Esophagus squamous epithelium (tissue), 5 donors: ENCODE measurements at regions not wholly inside any gene's neighbourhood (a gene's known extent, or its start where the extent isn't known, plus 50 kb on each side); places are given as distances from the start of the nearest gene placed in this dataset.
"Not testable (repeated sequence)": the region's sequence is repeated elsewhere in the genome, so short reads cannot be mapped to it uniquely, and the experiment has no call there.

Experiments used
- DNase-seq: peaks from one replicate; lab custom pipeline; 2025; lab: John Stamatoyannopoulos, UW
- H3K27ac ChIP-seq, 4 donors: fragments of 200-600 bp; sonication (generic); one replicate each; pipeline ENCODE4 v1.5.1; 2016 to 2019; ENCODE audit warnings: mild to moderate bottlenecking in 1 of 4
- H3K27me3 ChIP-seq, 4 donors: fragments of 200-600 bp; sonication (generic); 1 replicate in 3 of 4; 2 replicates in 1 of 4; pipeline versions ENCODE4 v1.5.1 to v1.6.0; 2017 to 2021; ENCODE audit warnings: antibody characterized with exemption in 1 of 4
- H3K36me3 ChIP-seq, 3 donors: fragments of 200-600 bp; sonication (generic); one replicate each; pipeline ENCODE4 v1.5.1; 2016 to 2019
- H3K4me1 ChIP-seq, 3 donors: fragments of 200-600 bp; sonication (generic); one replicate each; pipeline ENCODE4 v1.5.1; 2017 to 2019
- H3K4me3 ChIP-seq, 4 donors: fragments of 200-600 bp; sonication (generic); 1 replicate in 3 of 4; 2 replicates in 1 of 4; pipeline ENCODE4 v1.5.1; 2016 to 2019; ENCODE audit warnings: mild to moderate bottlenecking in 2 of 4, moderate library complexity in 1 of 4
- H3K9me3 ChIP-seq, 3 donors: fragments of 200-600 bp; sonication (generic); one replicate each; pipeline ENCODE4 v1.5.1; 2016 to 2019
- POLR2A ChIP-seq, 4 donors: fragments of 450-650 bp; IDR thresholded peaks; one replicate each; pipeline ENCODE4 v1.6.1; 2017; ENCODE audit warnings: antibody characterized with exemption in 4 of 4, mild to moderate bottlenecking in 4 of 4, moderate library complexity in 3 of 4
- WGBS, 2 donors: methylation state at CpG; one replicate each; pipeline ENCODE4 v1.1.5; 2018; 5-methylcytosine and 5-hydroxymethylcytosine counted together
- intact Hi-C: fragments of 100-400 bp; cut with DNase I; formaldehyde crosslinking; loops from one replicate; pipeline ENCODE4 v1.15.0; 2022
- TF ChIP-seq, protein P1 (sequence below), 6 experiments: fragments of 450-650 bp in 4 of 6; fragments of 200-600 bp in 2 of 6; sonication (generic) in 2 of 6; IDR thresholded peaks; one replicate each; pipeline ENCODE4 v1.5.1; 2016 to 2019; ENCODE audit warnings: antibody characterized with exemption in 6 of 6, mild to moderate bottlenecking in 4 of 6, moderate library complexity in 4 of 6
- donor health status: DM: yes; HTN: yes; CAD: no.

- no peak overlapping the region for H3K4me3 ChIP-seq
- H3K27me3 ChIP-seq = no peaks in the 10 kb centered on the region
- H3K36me3 ChIP-seq = no peaks in the 10 kb centered on the region
- H3K9me3 ChIP-seq = peaks cover 0 to 23% (median 9%) of the 10 kb centered on the region in 3 donors
- intact Hi-C loops = no loop called here
- 48 to 53% methylated on average over 1 of the region's 1 CpG for WGBS, 2 donors
- no peak for DNase-seq
- TF ChIP-seq, protein P1, sequence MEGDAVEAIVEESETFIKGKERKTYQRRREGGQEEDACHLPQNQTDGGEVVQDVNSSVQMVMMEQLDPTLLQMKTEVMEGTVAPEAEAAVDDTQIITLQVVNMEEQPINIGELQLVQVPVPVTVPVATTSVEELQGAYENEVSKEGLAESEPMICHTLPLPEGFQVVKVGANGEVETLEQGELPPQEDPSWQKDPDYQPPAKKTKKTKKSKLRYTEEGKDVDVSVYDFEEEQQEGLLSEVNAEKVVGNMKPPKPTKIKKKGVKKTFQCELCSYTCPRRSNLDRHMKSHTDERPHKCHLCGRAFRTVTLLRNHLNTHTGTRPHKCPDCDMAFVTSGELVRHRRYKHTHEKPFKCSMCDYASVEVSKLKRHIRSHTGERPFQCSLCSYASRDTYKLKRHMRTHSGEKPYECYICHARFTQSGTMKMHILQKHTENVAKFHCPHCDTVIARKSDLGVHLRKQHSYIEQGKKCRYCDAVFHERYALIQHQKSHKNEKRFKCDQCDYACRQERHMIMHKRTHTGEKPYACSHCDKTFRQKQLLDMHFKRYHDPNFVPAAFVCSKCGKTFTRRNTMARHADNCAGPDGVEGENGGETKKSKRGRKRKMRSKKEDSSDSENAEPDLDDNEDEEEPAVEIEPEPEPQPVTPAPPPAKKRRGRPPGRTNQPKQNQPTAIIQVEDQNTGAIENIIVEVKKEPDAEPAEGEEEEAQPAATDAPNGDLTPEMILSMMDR (IDR thresholded peaks at IDR 0.05) = no peak
- TF ChIP-seq POLR2A (IDR thresholded peaks at IDR 0.05) = no peak
- H3K27ac ChIP-seq = no peak overlapping the region
- no peaks in the 10 kb centered on the region for H3K4me1 ChIP-seq
Measured at GRCh38 chr13:68550330-68550729, 1320.2 kb upstream of the PCDH9 start.

DNA sequence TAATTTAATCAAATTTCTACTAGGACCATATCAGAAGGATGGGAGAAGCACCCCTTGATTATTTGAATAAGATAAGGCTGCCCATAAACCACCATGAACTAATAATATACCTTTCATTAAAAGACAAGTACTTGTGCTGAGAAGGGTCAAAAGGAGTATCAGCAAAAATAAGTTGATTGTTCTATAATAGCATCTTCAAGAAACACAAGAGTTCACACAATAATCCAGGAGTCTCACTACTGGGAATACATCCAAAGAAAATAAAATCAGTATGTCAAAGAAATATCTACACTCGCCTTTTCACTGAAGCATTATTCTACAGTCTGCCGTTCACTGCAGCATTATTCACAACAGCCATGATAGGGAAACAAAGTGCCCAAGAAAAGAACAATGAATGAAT is 1310.1 kb upstream of the PCDH9 start:
- Histone ChIP-seq H3K36me3 (no peaks in the 10 kb centered on the region), H3K27ac (no peak overlapping the region), H3K4me1 (no peaks in the 10 kb centered on the region), H3K27me3 (no peaks in the 10 kb centered on the region), H3K9me3 (no peaks in the 10 kb centered on the region), H3K4me3 (no peak overlapping the region)
- WGBS, 2 donors = 45 to 59% methylated on average over 2 of the region's 2 CpGs
- intact Hi-C loops = no loop called here
- TF ChIP-seq, protein P1 (IDR thresholded peaks at IDR 0.05) = no peak
- no peak for TF ChIP-seq POLR2A (IDR thresholded peaks at IDR 0.05)
- no peak for DNase-seq

DNA sequence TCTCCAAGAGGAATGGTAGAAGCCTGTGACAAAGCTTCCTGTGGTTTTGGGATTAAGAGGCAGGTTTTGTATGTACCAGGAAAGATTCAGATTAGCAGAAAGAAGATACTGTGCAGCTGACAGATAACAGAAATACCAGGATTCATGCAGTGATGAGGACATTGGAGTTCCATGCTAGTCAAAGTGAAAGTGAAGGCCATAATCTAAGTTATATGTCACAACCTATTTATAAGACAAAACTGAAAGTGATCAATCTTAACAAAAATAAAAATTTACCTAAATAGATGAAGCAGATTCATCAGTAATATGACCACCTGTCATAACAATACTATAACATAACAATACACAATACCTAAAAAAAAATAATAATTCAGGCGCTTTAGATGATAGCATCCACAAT is 1305.2 kb upstream of the PCDH9 start:
- Histone ChIP-seq H3K9me3 (no peaks in the 10 kb centered on the region), H3K27me3 (no peaks in the 10 kb centered on the region), H3K4me1 (no peaks in the 10 kb centered on the region), H3K4me3 (no peak overlapping the region), H3K36me3 (no peaks in the 10 kb centered on the region), H3K27ac (no peak overlapping the region)
- intact Hi-C loops = no loop called here
- TF ChIP-seq POLR2A (IDR thresholded peaks at IDR 0.05) = no peak
- TF ChIP-seq, protein P1 (IDR thresholded peaks at IDR 0.05) = no peak
- no peak for DNase-seq
- WGBS, 2 donors = 81 to 96% methylated on average over 1 of the region's 1 CpG

- peaks cover 0 to 19% (median 0%) of the 10 kb centered on the region in 3 donors for H3K9me3 ChIP-seq
- H3K27ac ChIP-seq, H3K27me3 ChIP-seq, H3K4me1 ChIP-seq, H3K4me3 ChIP-seq, intact Hi-C loops, DNase-seq, H3K36me3 ChIP-seq: not testable (repeated sequence)
- 25 to 26% methylated on average over 1 of the region's 1 CpG for WGBS, 2 donors
Measured at GRCh38 chr13:68527167-68527566, 1297.0 kb upstream of the PCDH9 start.

- Histone ChIP-seq H3K36me3 (no peaks in the 10 kb centered on the region), H3K4me1 (no peaks in the 10 kb centered on the region), H3K9me3 (peaks cover 0 to 19% (median 13%) of the 10 kb centered on the region in 3 donors), H3K27ac (no peak overlapping the region), H3K27me3 (no peaks in the 10 kb centered on the region), H3K4me3 (no peak overlapping the region)
- DNase-seq = no peak
- TF ChIP-seq, protein P1 (IDR thresholded peaks at IDR 0.05) = no peak
- TF ChIP-seq POLR2A (IDR thresholded peaks at IDR 0.05) = no peak
- intact Hi-C loops = no loop called here
- 100% methylated on average over 1 of the region's 30 CpGs; no CpG with 5 or more reads in 1 of the 2 donors for WGBS, 2 donors
Measured at GRCh38 chr13:68523838-68524424, 1293.8 kb upstream of the PCDH9 start.

DNA sequence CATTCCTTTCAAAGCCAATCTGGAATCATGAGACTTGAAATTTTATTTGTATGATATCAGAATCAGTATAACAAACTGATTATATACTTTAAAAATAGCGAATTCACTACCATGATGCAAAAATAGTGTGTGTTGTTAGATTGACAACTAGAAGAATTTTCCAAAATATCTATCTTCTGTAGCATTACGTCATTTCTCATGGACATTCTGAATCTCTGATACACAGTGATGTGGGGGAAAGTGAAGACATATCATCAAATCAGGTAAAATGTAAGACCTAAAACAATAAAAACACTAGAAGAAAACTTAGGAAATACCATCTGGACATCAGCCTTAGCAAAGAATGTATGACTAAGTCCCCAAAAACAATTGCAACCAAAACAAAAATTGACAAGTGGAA is 1292.0 kb upstream of the PCDH9 start:
- Histone ChIP-seq H3K9me3 (peaks cover 0 to 13% (median 12%) of the 10 kb centered on the region in 3 donors), H3K27me3 (no peaks in the 10 kb centered on the region), H3K4me3 (no peak overlapping the region), H3K36me3 (no peaks in the 10 kb centered on the region), H3K27ac (no peak overlapping the region), H3K4me1 (no peaks in the 10 kb centered on the region)
- TF ChIP-seq POLR2A (IDR thresholded peaks at IDR 0.05) = no peak
- TF ChIP-seq, protein P1 (IDR thresholded peaks at IDR 0.05) = no peak
- WGBS, 2 donors = 60 to 64% methylated on average over 2 of the region's 2 CpGs
- no peak for DNase-seq
- intact Hi-C loops = no loop called here
